ENCODE measurements at regions not wholly inside any gene's neighbourhood (a gene's known extent, or its start where the extent isn't known, plus 50 kb on each side); places are given as distances from the start of the nearest gene placed in this dataset.

GRCh38 chr5:122697191-122697590, 77.7 kb upstream of the SNX2 start:
- no peak overlapping the region for H3K27ac Mint-ChIP-seq (ENCODE audit: unreplicated experiment)

GRCh38 chr5:122699201-122699600, 75.7 kb upstream of the SNX2 start:
- H3K4me1 Mint-ChIP-seq (ENCODE audit: low read depth, unreplicated experiment), result no peaks in the 10 kb centered on the region
- H3K27ac Mint-ChIP-seq (ENCODE audit: unreplicated experiment), result no peak overlapping the region
- intact Hi-C loops (cut with micrococcal nuclease; ENCODE audit: unreplicated experiment), result no loop called here
- H3K9me3 Mint-ChIP-seq (ENCODE audit: low read depth, unreplicated experiment), result no peaks in the 10 kb centered on the region
- CTCF ChIA-PET, result interaction anchor here (0.7 kb wide), 1 partner anchor 12 kb away, joined by 6 read pairs; no protein-coding TSS in a partner anchor
- BruUV-seq (replicated peaks), result no TSS peak
- no peak overlapping the region for H3K4me3 Mint-ChIP-seq (ENCODE audit: low read depth, unreplicated experiment)
- TF ChIP-seq CTCF (IDR thresholded peaks at IDR 0.05; ENCODE audit: unreplicated experiment), result no peak
- no peaks in the 10 kb centered on the region for H3K36me3 Mint-ChIP-seq (ENCODE audit: insufficient read depth, unreplicated experiment)
- DNase-seq, result no peak
- no peaks in the 10 kb centered on the region for H3K27me3 Mint-ChIP-seq (ENCODE audit: unreplicated experiment)

More at GRCh38 chr5:122697191-122697590, 77.7 kb upstream of the SNX2 start:
- Mint-ChIP-seq H3K4me3 (ENCODE audit: low read depth, unreplicated experiment) (no peak overlapping the region), H3K9me3 (ENCODE audit: low read depth, unreplicated experiment) (no peaks in the 10 kb centered on the region), H3K27me3 (ENCODE audit: unreplicated experiment) (no peaks in the 10 kb centered on the region), H3K36me3 (ENCODE audit: insufficient read depth, unreplicated experiment) (no peaks in the 10 kb centered on the region), H3K4me1 (ENCODE audit: low read depth, unreplicated experiment) (no peaks in the 10 kb centered on the region)
- no peak for DNase-seq
- no peak for TF ChIP-seq CTCF (IDR thresholded peaks at IDR 0.05; ENCODE audit: unreplicated experiment)
- intact Hi-C loops (cut with micrococcal nuclease; ENCODE audit: unreplicated experiment), result no loop called here
- no TSS peak for BruUV-seq (replicated peaks)
- CTCF ChIA-PET, result no interaction called here

GRCh38 chr5:122701640-122702523, 73.0 kb upstream of the SNX2 start:
- intact Hi-C loops (cut with micrococcal nuclease; ENCODE audit: unreplicated experiment), result loop anchor here (5.0 to 10.0 kb wide), 4 partner anchors 145 to 507 kb away; partner anchors contain the start of gene SNX24
- H3K4me1 Mint-ChIP-seq (ENCODE audit: low read depth, unreplicated experiment), result no peaks in the 10 kb centered on the region
- H3K36me3 Mint-ChIP-seq (ENCODE audit: insufficient read depth, unreplicated experiment), result no peaks in the 10 kb centered on the region
- no peaks in the 10 kb centered on the region for H3K27me3 Mint-ChIP-seq (ENCODE audit: unreplicated experiment)
- H3K9me3 Mint-ChIP-seq (ENCODE audit: low read depth, unreplicated experiment), result no peaks in the 10 kb centered on the region
- BruUV-seq (replicated peaks), result no TSS peak
- H3K4me3 Mint-ChIP-seq (ENCODE audit: low read depth, unreplicated experiment), result no peak overlapping the region
- CTCF ChIA-PET, result interaction anchor here (1.1 kb wide), 2 partner anchors 10 to 142 kb away, joined by 3 to 4 read pairs; no protein-coding TSS in a partner anchor
- DNase-seq, result no peak
- no peak overlapping the region for H3K27ac Mint-ChIP-seq (ENCODE audit: unreplicated experiment)
- TF ChIP-seq CTCF (IDR thresholded peaks at IDR 0.05; ENCODE audit: unreplicated experiment), result no peak

- H3K27me3 Mint-ChIP-seq (ENCODE audit: unreplicated experiment), result no peaks in the 10 kb centered on the region
- intact Hi-C loops (cut with micrococcal nuclease; ENCODE audit: unreplicated experiment), result loop anchor here (5.0 to 10.0 kb wide), 4 partner anchors 145 to 508 kb away; partner anchors contain the start of gene SNX24
These were observed 72.4 kb upstream of the SNX2 start for GRCh38 chr5:122702524-122702875.

More at GRCh38 chr5:122702524-122702875, 72.4 kb upstream of the SNX2 start:
- CTCF ChIA-PET, result interaction anchor here (1.1 kb wide), 2 partner anchors 11 to 143 kb away, joined by 3 to 4 read pairs; no protein-coding TSS in a partner anchor
- Mint-ChIP-seq H3K36me3 (ENCODE audit: insufficient read depth, unreplicated experiment) (no peaks in the 10 kb centered on the region), H3K4me1 (ENCODE audit: low read depth, unreplicated experiment) (no peaks in the 10 kb centered on the region), H3K27ac (ENCODE audit: unreplicated experiment) (no peak overlapping the region), H3K9me3 (ENCODE audit: low read depth, unreplicated experiment) (no peaks in the 10 kb centered on the region), H3K4me3 (ENCODE audit: low read depth, unreplicated experiment) (no peak overlapping the region)
- no peak for TF ChIP-seq CTCF (IDR thresholded peaks at IDR 0.05; ENCODE audit: unreplicated experiment)
- DNase-seq, result no peak
- no TSS peak for BruUV-seq (replicated peaks)
